ENCODE measurements at regions not wholly inside any gene's neighbourhood (a gene's known extent, or its start where the extent isn't known, plus 50 kb on each side); places are given as distances from the start of the nearest gene placed in this dataset.

DNA sequence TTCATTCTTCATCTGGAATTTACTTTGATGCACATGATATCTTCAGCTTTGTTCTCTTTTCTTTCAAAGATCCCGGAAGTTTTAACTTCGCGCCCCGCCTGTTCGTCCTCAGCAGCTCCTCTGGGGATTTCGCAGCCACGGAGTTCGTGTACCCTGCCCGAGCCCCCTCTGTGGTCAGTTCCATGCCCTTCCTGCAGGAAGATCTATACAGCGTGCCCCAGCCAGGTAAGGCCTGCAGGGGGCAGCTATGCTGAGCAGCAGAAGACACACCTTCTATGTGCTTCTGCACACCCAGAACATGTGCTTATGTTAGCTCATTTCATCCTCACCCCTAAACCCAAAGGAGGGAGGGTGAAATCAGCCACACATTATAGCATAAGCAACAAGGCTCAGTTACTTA lies 79.7 kb upstream of the LYZL2 start:
- TF ChIP-seq POLR2AphosphoS5 (IDR thresholded peaks at IDR 0.05; ENCODE audit: low read depth, low read length), result no peak
- no peak for TF ChIP-seq POLR2A (IDR thresholded peaks at IDR 0.05; ENCODE audit: low read depth, low read length)
- TF ChIP-seq TAF1 (IDR thresholded peaks at IDR 0.05; ENCODE audit: borderline replicate concordance, low read depth, low read length), result no peak
